HG03571 (cell line): ENCODE measurements at regions not wholly inside any gene's neighbourhood (a gene's known extent, or its start where the extent isn't known, plus 50 kb on each side); places are given as distances from the start of the nearest gene placed in this dataset.
"Not testable (repeated sequence)": the region's sequence is repeated elsewhere in the genome, so short reads cannot be mapped to it uniquely, and the experiment has no call there.

ENCODE experiments used
- ATAC-seq: cut with Tn5 transposase; IDR thresholded peaks from one replicate; pipeline ENCODE4 v1.9.1; 2021; ENCODE audit not compliant: unreplicated experiment

GRCh38 chr18:60020107-60020925 lies 120.5 kb downstream of the PMAIP1 start:
- ATAC-seq = no peak

- no peak for ATAC-seq
These were observed 119.7 kb downstream of the PMAIP1 start for GRCh38 chr18:60019463-60019840.

GRCh38 chr18:60018618-60019462 lies 119.0 kb downstream of the PMAIP1 start:
- no peak for ATAC-seq

- ATAC-seq = not testable (repeated sequence)
These were observed 118.3 kb downstream of the PMAIP1 start for GRCh38 chr18:60018134-60018533.

GRCh38 chr18:60017371-60017770 lies 117.6 kb downstream of the PMAIP1 start:
- ATAC-seq = no peak

- not testable (repeated sequence) for ATAC-seq
These were observed 116.0 kb downstream of the PMAIP1 start for GRCh38 chr18:60015826-60016225.

GRCh38 chr18:60013148-60013547 lies 113.4 kb downstream of the PMAIP1 start:
- not testable (repeated sequence) for ATAC-seq

- ATAC-seq = no peak
These were observed 111.2 kb downstream of the PMAIP1 start for GRCh38 chr18:60010984-60011383.

GRCh38 chr18:60010513-60010912 lies 110.7 kb downstream of the PMAIP1 start:
- ATAC-seq = no peak

- ATAC-seq = no peak
These were observed 107.9 kb downstream of the PMAIP1 start for GRCh38 chr18:60007661-60008060.

GRCh38 chr18:60003610-60004185 lies 103.9 kb downstream of the PMAIP1 start:
- no peak for ATAC-seq

- ATAC-seq = no peak
These were observed 96.7 kb downstream of the PMAIP1 start for GRCh38 chr18:59996370-59996966.

- ATAC-seq = no peak
These were observed 94.6 kb downstream of the PMAIP1 start for GRCh38 chr18:59994357-59994756.

- ATAC-seq = no peak
These were observed 93.8 kb downstream of the PMAIP1 start for GRCh38 chr18:59993560-59993959.

GRCh38 chr18:59990121-59990823 lies 90.5 kb downstream of the PMAIP1 start:
- no peak for ATAC-seq

- ATAC-seq = no peak
These were observed 88.4 kb downstream of the PMAIP1 start for GRCh38 chr18:59988098-59988706.

- no peak for ATAC-seq
These were observed 87.3 kb downstream of the PMAIP1 start for GRCh38 chr18:59987102-59987501.

- ATAC-seq = no peak
These were observed 86.3 kb downstream of the PMAIP1 start for GRCh38 chr18:59986139-59986538.

GRCh38 chr18:59985289-59985688 lies 85.5 kb downstream of the PMAIP1 start:
- no peak for ATAC-seq

- no peak for ATAC-seq
These were observed 83.7 kb downstream of the PMAIP1 start for GRCh38 chr18:59983506-59983905.
